Endothelial cell of umbilical vein (primary cell): ENCODE measurements at regions not wholly inside any gene's neighbourhood (a gene's known extent, or its start where the extent isn't known, plus 50 kb on each side); places are given as distances from the start of the nearest gene placed in this dataset.

ENCODE experiments used
- BruUV-seq: library from RNA; stranded (reverse); fragments of 400-500 nt; replicated peaks from 2 replicates; lab custom pipeline; 2021; lab: Mats Ljungman, UMichigan
- CTCF ChIA-PET: fragments of 300-600, 350-600 bp; sonication (Branson Sonifier 250); formaldehyde crosslinking; loops from one replicate; lab custom pipeline; 2021; ENCODE audit warnings: antibody characterized with exemption, inconsistent platforms; lab: Charles Lee
- POLR2A ChIA-PET: fragments of 300-600, 350-600 bp; sonication (Branson Sonifier 250); formaldehyde crosslinking; loops from one replicate; lab custom pipeline; 2021; ENCODE audit warnings: antibody characterized with exemption, inconsistent platforms; lab: Charles Lee
- DNase-seq: peaks from one replicate; pipeline ENCODE4 v3.0.0-alpha.2; 2011; ENCODE audit warnings: low read depth, low spot score
- FAIRE-seq: peaks from 2 replicates; lab custom pipeline; 2011; peaks lifted over from hg19 to GRCh38; lab: Jason Lieb, UNC
- H2AFZ ChIP-seq: 2 replicates; pipeline ENCODE4 v1.6.0; 2012; ENCODE audit warnings: low read depth, low read length, control low read depth, inconsistent platforms
- H3K27ac ChIP-seq: 2 replicates; pipeline ENCODE4 v1.5.1; 2011; ENCODE audit warnings: low read depth, mild to moderate bottlenecking, control low read depth, low read length, moderate library complexity; ENCODE audit not compliant: insufficient read depth
- H3K27me3 ChIP-seq, 2 experiments: 2 replicates each; pipeline versions ENCODE4 v1.6.0 to v1.6.1; 2011; ENCODE audit warnings: low read length in 2 of 2, mixed read lengths in 1 of 2; ENCODE audit not compliant: control insufficient read depth in 2 of 2, insufficient read depth in 2 of 2
- H3K36me3 ChIP-seq, 2 experiments: 2 replicates in 1 of 2; 3 replicates in 1 of 2; pipeline ENCODE4 v1.5.1; 2011; ENCODE audit warnings: low read length in 2 of 2, mild to moderate bottlenecking in 1 of 2, moderate library complexity in 1 of 2; ENCODE audit not compliant: control insufficient read depth in 2 of 2, insufficient read depth in 2 of 2; ENCODE audit errors: extremely low read depth in 1 of 2
- H3K4me1 ChIP-seq: 3 replicates; pipeline ENCODE4 v1.5.1; 2011; ENCODE audit warnings: mild to moderate bottlenecking, low read length; ENCODE audit not compliant: control insufficient read depth, insufficient read depth; ENCODE audit errors: extremely low read depth
- H3K4me2 ChIP-seq: 2 replicates; pipeline ENCODE4 v1.6.1; 2011; ENCODE audit warnings: low read length, control low read depth, mixed read lengths; ENCODE audit not compliant: insufficient read depth
- H3K4me3 ChIP-seq, 3 experiments: fragments of 200-600 bp in 1 of 3; sonication (generic), shearing (Covaris generic) in 1 of 3; replicated peaks in 1 of 3; 2 replicates each; pipeline ENCODE4 v1.5.1; 2011 to 2016; ENCODE audit warnings: control low read depth in 3 of 3, low read length in 3 of 3, mild to moderate bottlenecking in 2 of 3, inconsistent platforms in 1 of 3, low read depth in 1 of 3, moderate library complexity in 1 of 3; ENCODE audit not compliant: insufficient read depth in 1 of 3
- H3K79me2 ChIP-seq: 2 replicates; pipeline ENCODE4 v1.6.0; 2012; ENCODE audit warnings: low read length, inconsistent platforms; ENCODE audit not compliant: control insufficient read depth, insufficient read depth
- H3K9ac ChIP-seq: replicated peaks from 2 replicates; pipeline ENCODE3; 2011; ENCODE audit warnings: low read length, control low read depth; ENCODE audit not compliant: insufficient read depth; ENCODE audit errors: extremely low read depth
- H3K9me1 ChIP-seq: replicated peaks from 3 replicates; pipeline ENCODE4 v1.6.0; 2011; ENCODE audit warnings: mild to moderate bottlenecking, low read length; ENCODE audit not compliant: control insufficient read depth, insufficient read depth; ENCODE audit errors: extremely low read depth
- H3K9me3 ChIP-seq: replicated peaks from 2 replicates; pipeline ENCODE4 v1.5.1; 2012; ENCODE audit warnings: low read length, inconsistent platforms; ENCODE audit not compliant: control insufficient read depth, insufficient read depth
- H4K20me1 ChIP-seq: replicated peaks from 2 replicates; pipeline ENCODE3; 2011; ENCODE audit warnings: mild to moderate bottlenecking, low read length; ENCODE audit not compliant: control insufficient read depth, insufficient read depth; ENCODE audit errors: extremely low read depth
- EZH2 ChIP-seq: IDR thresholded peaks from 2 replicates; pipeline ENCODE4 v1.6.1; 2012; ENCODE audit warnings: borderline replicate concordance, low read depth, mild to moderate bottlenecking, moderate library complexity, low read length, inconsistent platforms; ENCODE audit not compliant: severe bottlenecking
- FOS ChIP-seq: IDR thresholded peaks from 2 replicates; pipeline ENCODE4 v1.6.1; 2011; ENCODE audit warnings: mild to moderate bottlenecking, low read length, moderate library complexity, borderline replicate concordance; ENCODE audit not compliant: insufficient read depth
- GATA2 ChIP-seq: IDR thresholded peaks from 2 replicates; pipeline ENCODE4 v1.7.0; 2011; ENCODE audit warnings: low read depth, mild to moderate bottlenecking, moderate library complexity, mixed read lengths, low read length; ENCODE audit not compliant: insufficient read length, insufficient read depth
- JUN ChIP-seq: IDR thresholded peaks from 2 replicates; pipeline ENCODE4 v1.6.1; 2011; ENCODE audit warnings: borderline replicate concordance, low read depth; ENCODE audit not compliant: insufficient read length, insufficient read depth
- MYC ChIP-seq: IDR thresholded peaks from one replicate; pipeline ENCODE4 v1.6.1; 2011; ENCODE audit warnings: mild to moderate bottlenecking, low read depth, low read length
- POLR2A ChIP-seq: IDR thresholded peaks from 2 replicates; pipeline ENCODE4 v1.6.1; 2012; ENCODE audit warnings: low read depth, mild to moderate bottlenecking, control low read depth, low read length
- POLR2AphosphoS5 ChIP-seq: IDR thresholded peaks from 2 replicates; pipeline ENCODE4 v1.6.1; 2012; ENCODE audit warnings: low read depth, mild to moderate bottlenecking, control low read depth, low read length, moderate library complexity; ENCODE audit not compliant: insufficient read depth
- dilution Hi-C: fragments of 300-500 bp; cut with MboI; formaldehyde crosslinking; loops from one replicate; pipeline ENCODE4 v1.15.0; 2019; ENCODE audit warnings: low sequenced_read_pairs; ENCODE audit not compliant: extremely low pct_ligation_motif_present
- intact Hi-C: fragments of 100-400 bp; cut with micrococcal nuclease; formaldehyde crosslinking; loops from one replicate; pipeline ENCODE4 v1.10.0; 2022
- TF ChIP-seq, protein P1 (sequence below), 2 donors: IDR thresholded peaks; 1 replicate in 1 of 2; 2 replicates in 1 of 2; pipeline ENCODE4 v1.5.1; 2011; ENCODE audit warnings: low read length in 2 of 2, mild to moderate bottlenecking in 2 of 2, moderate library complexity in 2 of 2, control low read depth in 1 of 2, inconsistent platforms in 1 of 2, low read depth in 1 of 2; ENCODE audit not compliant: insufficient read depth in 1 of 2; ENCODE audit errors: extremely low read depth in 1 of 2
- TF ChIP-seq, protein P2 (sequence below): IDR thresholded peaks from 2 replicates; pipeline ENCODE4 v1.6.1; 2011; ENCODE audit not compliant: insufficient read depth, insufficient read length

DNA sequence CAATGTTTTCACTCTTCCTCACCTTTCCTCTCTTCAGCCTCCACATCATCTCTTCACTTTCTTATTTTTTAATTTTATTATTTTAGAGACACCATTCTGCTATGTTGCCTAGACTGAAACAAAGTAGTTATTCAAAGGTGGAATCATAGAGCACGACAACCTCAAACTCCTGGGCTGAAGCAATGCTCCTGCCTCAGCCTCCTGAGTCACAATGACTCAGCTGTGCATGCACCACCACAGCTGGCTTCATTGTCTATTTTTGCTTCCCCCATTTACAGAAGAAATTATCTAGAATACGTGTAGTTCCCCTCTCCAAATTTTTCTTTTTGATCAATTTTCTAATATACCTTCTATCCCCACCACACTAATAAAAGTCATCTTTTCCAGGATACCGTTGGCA is 911.5 kb upstream of the SOX11 start:
- TF ChIP-seq FOS = no peak
- no peak for TF ChIP-seq POLR2AphosphoS5
- TF ChIP-seq MYC = no peak
- TF ChIP-seq, protein P1, sequence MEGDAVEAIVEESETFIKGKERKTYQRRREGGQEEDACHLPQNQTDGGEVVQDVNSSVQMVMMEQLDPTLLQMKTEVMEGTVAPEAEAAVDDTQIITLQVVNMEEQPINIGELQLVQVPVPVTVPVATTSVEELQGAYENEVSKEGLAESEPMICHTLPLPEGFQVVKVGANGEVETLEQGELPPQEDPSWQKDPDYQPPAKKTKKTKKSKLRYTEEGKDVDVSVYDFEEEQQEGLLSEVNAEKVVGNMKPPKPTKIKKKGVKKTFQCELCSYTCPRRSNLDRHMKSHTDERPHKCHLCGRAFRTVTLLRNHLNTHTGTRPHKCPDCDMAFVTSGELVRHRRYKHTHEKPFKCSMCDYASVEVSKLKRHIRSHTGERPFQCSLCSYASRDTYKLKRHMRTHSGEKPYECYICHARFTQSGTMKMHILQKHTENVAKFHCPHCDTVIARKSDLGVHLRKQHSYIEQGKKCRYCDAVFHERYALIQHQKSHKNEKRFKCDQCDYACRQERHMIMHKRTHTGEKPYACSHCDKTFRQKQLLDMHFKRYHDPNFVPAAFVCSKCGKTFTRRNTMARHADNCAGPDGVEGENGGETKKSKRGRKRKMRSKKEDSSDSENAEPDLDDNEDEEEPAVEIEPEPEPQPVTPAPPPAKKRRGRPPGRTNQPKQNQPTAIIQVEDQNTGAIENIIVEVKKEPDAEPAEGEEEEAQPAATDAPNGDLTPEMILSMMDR (IDR thresholded peaks at IDR 0.05; ENCODE audit: extremely low read depth in 1 of 2, insufficient read depth in 1 of 2, low read depth in 1 of 2, low read length in 2 of 2) = no peak
- TF ChIP-seq, protein P2, sequence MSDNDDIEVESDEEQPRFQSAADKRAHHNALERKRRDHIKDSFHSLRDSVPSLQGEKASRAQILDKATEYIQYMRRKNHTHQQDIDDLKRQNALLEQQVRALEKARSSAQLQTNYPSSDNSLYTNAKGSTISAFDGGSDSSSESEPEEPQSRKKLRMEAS = no peak
- no peak for TF ChIP-seq POLR2A
- no peak for TF ChIP-seq GATA2
- no peak for TF ChIP-seq EZH2
- TF ChIP-seq JUN = no peak
- dilution Hi-C loops = no loop called here
- no peaks in the 10 kb centered on the region for H3K4me1 ChIP-seq
- H3K9me3 ChIP-seq = no peaks in the 10 kb centered on the region
- no peaks in the 10 kb centered on the region for H4K20me1 ChIP-seq
- H3K9me1 ChIP-seq = no peaks in the 10 kb centered on the region
- BruUV-seq = no TSS peak
- H3K27me3 ChIP-seq = no peaks in the 10 kb centered on the region
- DNase-seq (no peak), FAIRE-seq (no peak)
- H3K27ac ChIP-seq = no peak overlapping the region
- POLR2A ChIA-PET = no interaction called here
- no peak overlapping the region for H2AFZ ChIP-seq
- H3K36me3 ChIP-seq = no peaks in the 10 kb centered on the region
- no peaks in the 10 kb centered on the region for H3K79me2 ChIP-seq
- H3K4me3 ChIP-seq = no peak overlapping the region
- intact Hi-C loops = no loop called here
- CTCF ChIA-PET = no interaction called here
- H3K9ac ChIP-seq = no peak overlapping the region
- H3K4me2 ChIP-seq = no peak overlapping the region
